Astrocyte of the spinal cord (primary cell): ENCODE measurements at regions not wholly inside any gene's neighbourhood (a gene's known extent, or its start where the extent isn't known, plus 50 kb on each side); places are given as distances from the start of the nearest gene placed in this dataset.

ENCODE experiments used
- DNase-seq: peaks from one replicate; pipeline ENCODE4 v3.0.0; 2011; ENCODE audit warnings: low read depth, low spot score
- H3K4me3 ChIP-seq: 2 replicates; pipeline ENCODE4 v1.5.1; 2011; ENCODE audit warnings: low read depth, mild to moderate bottlenecking, low read length, moderate library complexity
- CTCF ChIP-seq: IDR thresholded peaks from 2 replicates; pipeline ENCODE4 v1.5.1; 2012; ENCODE audit warnings: low read depth, mild to moderate bottlenecking, low read length, inconsistent platforms
- in situ Hi-C: cut with HindIII; loops from 2 replicates; pipeline ENCODE4 v1.10.0; 2017; ENCODE audit warnings: low sequenced_read_pairs

GRCh38 chr4:148822572-148823418, 380.6 kb upstream of the NR3C2 start:
- TF ChIP-seq CTCF = no peak
- no peak overlapping the region for H3K4me3 ChIP-seq
- no peak for DNase-seq
- in situ Hi-C loops = no loop called here

- no peak for DNase-seq
- no peak overlapping the region for H3K4me3 ChIP-seq
- in situ Hi-C loops = no loop called here
- TF ChIP-seq CTCF = no peak
These were observed 371.8 kb upstream of the NR3C2 start for GRCh38 chr4:148814030-148814429.

- no peak for DNase-seq
- no peak for TF ChIP-seq CTCF
- in situ Hi-C loops = no loop called here
- no peak overlapping the region for H3K4me3 ChIP-seq
These were observed 371.1 kb upstream of the NR3C2 start for GRCh38 chr4:148813289-148813688.

GRCh38 chr4:148812101-148812500, 369.9 kb upstream of the NR3C2 start:
- H3K4me3 ChIP-seq = no peak overlapping the region
- in situ Hi-C loops = no loop called here
- TF ChIP-seq CTCF = no peak
- DNase-seq = no peak

- H3K4me3 ChIP-seq = no peak overlapping the region
- TF ChIP-seq CTCF = no peak
- in situ Hi-C loops = no loop called here
- DNase-seq = no peak
These were observed 368.2 kb upstream of the NR3C2 start for GRCh38 chr4:148810461-148810860.

- DNase-seq = no peak
- TF ChIP-seq CTCF = no peak
- in situ Hi-C loops = no loop called here
- no peak overlapping the region for H3K4me3 ChIP-seq
These were observed 366.2 kb upstream of the NR3C2 start for GRCh38 chr4:148808416-148808815.
